ENCODE measurements at regions not wholly inside any gene's neighbourhood (a gene's known extent, or its start where the extent isn't known, plus 50 kb on each side); places are given as distances from the start of the nearest gene placed in this dataset.

DNA sequence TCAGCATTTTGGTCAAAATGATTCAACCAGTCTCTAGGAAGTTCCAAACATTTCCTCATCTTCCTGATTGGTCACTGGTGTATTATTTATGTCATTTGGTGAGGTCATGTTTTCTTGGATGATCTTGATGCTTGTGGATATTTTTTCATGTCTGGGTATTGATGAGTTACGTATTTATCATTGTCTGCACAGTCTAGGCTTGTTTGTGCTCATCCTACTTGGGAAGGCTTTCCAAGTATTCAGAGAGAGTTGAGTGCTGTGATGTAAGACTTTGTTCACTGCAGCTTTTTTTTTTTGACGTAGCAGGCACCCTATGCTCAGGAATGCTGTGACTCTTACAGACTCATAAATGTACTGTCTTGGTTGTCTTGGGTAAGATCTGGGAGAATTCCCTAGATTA, 509.5 kb downstream of the SLITRK1 start:
- TF ChIP-seq, protein P1, sequence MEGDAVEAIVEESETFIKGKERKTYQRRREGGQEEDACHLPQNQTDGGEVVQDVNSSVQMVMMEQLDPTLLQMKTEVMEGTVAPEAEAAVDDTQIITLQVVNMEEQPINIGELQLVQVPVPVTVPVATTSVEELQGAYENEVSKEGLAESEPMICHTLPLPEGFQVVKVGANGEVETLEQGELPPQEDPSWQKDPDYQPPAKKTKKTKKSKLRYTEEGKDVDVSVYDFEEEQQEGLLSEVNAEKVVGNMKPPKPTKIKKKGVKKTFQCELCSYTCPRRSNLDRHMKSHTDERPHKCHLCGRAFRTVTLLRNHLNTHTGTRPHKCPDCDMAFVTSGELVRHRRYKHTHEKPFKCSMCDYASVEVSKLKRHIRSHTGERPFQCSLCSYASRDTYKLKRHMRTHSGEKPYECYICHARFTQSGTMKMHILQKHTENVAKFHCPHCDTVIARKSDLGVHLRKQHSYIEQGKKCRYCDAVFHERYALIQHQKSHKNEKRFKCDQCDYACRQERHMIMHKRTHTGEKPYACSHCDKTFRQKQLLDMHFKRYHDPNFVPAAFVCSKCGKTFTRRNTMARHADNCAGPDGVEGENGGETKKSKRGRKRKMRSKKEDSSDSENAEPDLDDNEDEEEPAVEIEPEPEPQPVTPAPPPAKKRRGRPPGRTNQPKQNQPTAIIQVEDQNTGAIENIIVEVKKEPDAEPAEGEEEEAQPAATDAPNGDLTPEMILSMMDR (IDR thresholded peaks at IDR 0.05) = no peak
- TF ChIP-seq POLR2AphosphoS5 (IDR thresholded peaks at IDR 0.05) = no peak
